GM19035 (cell line): ENCODE measurements at regions not wholly inside any gene's neighbourhood (a gene's known extent, or its start where the extent isn't known, plus 50 kb on each side); places are given as distances from the start of the nearest gene placed in this dataset.

ENCODE experiments used
- ATAC-seq: cut with Tn5 transposase; IDR thresholded peaks from one replicate; pipeline ENCODE4 v1.9.1; 2021; ENCODE audit not compliant: unreplicated experiment

DNA sequence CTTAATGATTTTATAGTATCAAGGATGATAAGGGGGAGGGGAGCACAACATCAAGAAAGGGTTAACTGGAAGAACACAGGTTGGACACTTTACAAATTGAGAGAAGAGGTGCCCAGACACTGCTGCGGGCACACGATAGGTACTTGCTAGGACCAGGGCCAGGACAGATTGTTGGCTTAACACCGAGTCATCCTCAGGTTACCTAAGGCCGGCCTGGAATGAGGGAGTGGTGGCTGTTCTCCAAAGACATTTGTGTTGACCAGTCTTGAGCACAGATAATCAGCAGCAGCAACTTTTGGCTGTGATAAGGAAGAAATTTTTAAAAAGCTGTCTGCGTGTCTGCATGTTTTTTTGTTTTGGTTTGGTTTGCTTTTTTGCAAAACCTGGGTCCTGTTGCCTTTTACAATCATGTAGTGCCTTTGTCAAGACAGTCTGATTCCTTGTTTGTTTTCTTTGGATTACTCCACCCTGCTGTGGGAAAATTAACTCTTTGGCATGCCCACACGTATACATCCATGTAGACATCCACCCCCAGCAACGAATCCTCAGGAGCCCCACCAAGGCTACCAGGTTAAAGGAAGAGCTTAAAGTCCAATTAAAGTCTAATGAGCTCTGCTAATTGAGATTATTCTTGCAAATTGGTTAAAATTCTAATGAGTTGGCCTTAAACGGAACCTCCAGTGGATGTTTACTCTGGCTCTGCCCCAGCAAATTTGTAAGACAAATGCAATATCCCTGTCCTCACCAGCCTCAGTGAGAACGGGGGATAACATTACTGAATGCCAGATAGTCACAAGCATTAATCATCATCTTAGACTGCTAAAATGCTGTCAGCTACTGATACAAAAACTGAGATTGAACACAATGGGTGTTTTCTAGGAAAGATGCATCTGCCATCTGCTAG is 382.3 kb downstream of the ACTL7B start:
- no peak for ATAC-seq

DNA sequence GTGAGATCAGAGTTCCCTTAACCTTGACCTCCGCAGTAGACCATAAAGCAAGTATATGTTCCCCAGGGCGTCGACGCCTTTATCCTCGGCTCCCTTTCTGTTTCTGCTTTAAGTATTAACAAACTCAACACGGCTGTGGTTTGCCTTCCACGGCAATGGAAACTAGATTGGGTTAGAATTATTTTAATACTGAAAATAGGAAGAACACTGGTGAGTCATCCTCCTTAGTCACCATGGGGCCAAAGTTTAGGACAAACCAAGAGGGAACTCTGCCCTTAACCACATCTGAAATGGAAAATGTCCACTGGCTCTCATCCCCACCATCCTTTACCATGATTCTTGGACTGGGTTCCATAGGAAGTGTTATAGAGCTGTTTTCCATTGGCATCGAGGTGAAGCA is 386.1 kb downstream of the ACTL7B start:
- no peak for ATAC-seq

- ATAC-seq = no peak
Observed at GRCh38 chr9:108468364-108468763, 387.4 kb downstream of the ACTL7B start.

- no peak for ATAC-seq
Observed at GRCh38 chr9:108467653-108468324, 388.0 kb downstream of the ACTL7B start.

- no peak for ATAC-seq
Observed at GRCh38 chr9:108467161-108467560, 388.6 kb downstream of the ACTL7B start.

- ATAC-seq = no peak
Observed at GRCh38 chr9:108466304-108466703, 389.5 kb downstream of the ACTL7B start.

GRCh38 chr9:108463932-108464606 is 391.7 kb downstream of the ACTL7B start:
- no peak for ATAC-seq

DNA sequence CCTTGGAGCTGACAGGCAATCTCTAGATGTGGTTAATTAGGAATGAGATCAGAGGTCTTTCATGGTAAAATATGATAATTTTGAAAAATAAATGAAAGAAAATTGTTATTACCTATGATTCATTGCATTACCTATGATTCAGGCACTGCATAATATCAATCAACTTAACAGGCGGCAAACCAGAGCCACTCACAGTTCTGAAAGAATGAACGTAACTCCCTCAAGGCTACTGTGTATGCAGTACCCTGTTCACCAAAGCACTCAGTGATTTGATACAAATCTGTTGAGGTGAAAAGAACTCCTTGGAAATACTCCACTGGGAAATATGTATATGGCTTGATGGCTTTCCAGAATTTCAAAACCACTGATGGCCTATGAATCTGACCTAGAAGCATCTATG is 398.9 kb downstream of the ACTL7B start:
- ATAC-seq = no peak

GRCh38 chr9:108445431-108446071 is 410.2 kb downstream of the ACTL7B start:
- ATAC-seq = no peak

DNA sequence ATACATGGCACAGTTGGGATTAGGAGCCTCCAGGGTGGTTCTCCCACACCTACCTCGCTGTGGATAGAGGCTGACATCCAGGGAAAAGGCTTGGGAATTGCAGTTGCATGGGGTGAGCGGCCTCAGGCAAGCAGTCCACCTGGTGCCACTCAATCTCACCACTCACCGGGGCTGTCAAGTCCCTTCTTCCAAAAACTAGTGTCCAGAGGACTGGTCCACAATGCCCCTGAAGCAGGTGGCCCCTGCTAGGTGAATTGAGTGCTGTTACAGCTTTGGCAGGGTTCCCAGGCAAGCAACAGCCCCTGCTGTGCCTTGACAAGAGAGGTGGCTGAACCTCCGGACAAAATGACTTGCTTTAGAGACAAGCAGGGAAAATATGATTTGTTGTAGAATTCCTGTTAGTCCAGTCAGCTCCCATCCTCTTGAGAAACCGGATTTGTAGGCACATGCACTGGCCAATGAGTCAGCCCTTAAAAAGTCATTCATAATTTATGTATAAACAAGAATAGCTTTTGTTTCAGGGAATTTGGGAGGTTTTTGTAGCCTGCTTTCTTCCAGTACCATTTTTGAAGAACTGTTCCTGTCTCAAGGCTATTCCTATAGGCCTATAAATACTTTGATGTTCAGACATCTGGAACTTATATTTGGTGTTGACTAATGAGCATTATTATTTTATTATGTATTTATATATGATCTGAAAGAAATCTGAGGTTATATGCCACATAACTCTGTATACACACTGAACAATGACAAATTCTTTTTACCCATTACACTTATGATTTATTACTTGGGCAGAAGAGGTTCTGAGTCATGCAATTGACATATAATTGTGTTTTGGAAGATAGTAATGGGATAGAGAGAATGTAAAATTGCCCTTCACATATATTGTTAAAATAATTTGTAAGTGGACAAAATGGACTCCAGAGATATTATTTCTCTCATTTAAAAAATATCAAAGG is 411.1 kb downstream of the ACTL7B start:
- ATAC-seq = no peak

- no peak for ATAC-seq
Observed at GRCh38 chr9:108443741-108444140, 412.0 kb downstream of the ACTL7B start.

GRCh38 chr9:108443019-108443633 is 412.7 kb downstream of the ACTL7B start:
- ATAC-seq = no peak

DNA sequence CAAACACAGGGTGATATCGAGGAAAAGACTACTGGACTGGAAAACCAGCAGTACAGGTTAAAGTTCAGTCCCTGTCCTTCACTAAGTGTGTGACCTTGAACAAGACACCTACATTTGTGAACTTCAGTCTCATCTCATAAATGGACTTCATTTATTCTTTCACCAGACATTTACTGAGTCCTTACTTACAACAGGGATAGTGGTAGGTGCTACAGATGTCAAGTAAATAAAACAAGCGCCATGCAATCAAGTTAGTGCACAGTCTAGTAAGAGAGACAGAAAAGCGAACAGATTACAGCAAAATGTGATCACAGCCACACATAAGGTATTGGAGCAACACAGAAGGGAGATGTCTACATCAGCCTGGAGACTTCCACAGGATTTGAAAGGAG is 413.2 kb downstream of the ACTL7B start:
- no peak for ATAC-seq

DNA sequence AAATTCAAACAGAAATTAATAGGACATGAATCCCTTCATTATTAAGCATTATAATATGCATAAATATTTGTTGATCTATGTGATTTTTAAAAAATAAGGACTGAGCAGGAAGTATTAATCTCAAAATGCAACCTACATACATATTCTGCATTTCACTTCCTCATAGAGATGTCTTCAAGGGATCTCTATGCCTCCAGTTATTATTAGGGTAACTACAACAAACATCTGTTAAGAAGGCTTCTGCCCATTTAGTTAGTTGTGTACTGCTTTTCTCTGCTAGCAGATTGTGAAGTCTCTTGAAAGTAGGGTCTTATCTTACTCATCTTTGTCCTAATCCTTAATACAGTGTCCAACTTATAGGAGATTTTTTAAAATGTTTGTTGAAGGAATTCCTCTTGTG is 414.1 kb downstream of the ACTL7B start:
- ATAC-seq = no peak

DNA sequence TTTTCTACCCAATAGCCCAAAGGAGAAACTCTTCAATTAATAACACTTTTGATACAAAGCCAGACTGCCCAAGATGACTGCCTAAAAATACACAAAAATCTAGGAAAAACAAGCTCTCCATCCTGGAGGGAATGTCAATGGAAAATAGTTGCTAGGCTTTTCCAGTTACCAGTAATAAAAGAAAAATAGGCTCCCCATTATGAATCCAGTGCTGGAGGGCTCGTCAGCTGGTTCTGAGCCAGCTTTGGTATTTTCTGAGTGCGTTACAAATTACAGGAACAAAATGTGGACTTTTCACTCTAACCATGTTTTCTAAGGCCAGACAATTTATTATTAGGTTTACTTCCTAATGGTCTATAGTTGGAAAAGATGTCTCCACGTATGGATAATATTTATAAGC is 414.5 kb downstream of the ACTL7B start:
- no peak for ATAC-seq

DNA sequence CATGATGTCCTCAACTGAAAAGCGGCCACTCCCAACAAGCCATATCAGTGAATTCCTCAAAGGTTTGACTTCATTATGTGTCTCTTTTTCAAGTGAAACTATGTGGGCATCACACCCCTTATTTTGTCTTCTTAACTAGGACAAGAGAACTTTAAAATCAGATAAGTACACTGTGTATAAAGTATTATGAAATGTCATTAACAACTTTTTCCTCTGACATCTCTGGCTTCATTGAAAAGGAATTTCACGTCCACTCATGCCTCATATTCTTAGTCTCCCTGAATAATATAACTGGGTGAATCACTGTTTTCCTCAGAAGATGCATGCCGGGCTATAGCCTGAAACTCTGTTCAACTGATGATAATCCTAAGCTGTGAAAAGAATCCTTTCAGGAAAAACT is 415.8 kb downstream of the ACTL7B start:
- no peak for ATAC-seq

DNA sequence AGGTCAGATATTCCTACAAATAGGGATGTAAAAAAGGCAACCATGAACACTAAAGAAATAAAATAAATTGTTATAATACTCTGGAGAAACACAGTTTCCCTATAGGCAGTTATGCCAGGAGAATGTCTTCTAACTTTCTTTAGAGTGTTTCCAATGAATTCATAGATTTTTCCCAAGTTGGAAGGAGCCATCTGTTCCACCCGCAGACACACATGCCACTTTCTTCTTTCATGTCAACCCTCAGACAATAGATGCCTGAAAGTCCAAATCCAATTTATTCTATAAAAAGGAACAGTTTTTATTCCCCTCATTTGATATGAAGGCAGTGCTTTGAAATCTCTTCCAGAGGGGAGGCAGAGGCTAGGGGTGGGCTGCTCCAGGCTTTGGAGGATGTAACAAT is 418.1 kb downstream of the ACTL7B start:
- no peak for ATAC-seq

DNA sequence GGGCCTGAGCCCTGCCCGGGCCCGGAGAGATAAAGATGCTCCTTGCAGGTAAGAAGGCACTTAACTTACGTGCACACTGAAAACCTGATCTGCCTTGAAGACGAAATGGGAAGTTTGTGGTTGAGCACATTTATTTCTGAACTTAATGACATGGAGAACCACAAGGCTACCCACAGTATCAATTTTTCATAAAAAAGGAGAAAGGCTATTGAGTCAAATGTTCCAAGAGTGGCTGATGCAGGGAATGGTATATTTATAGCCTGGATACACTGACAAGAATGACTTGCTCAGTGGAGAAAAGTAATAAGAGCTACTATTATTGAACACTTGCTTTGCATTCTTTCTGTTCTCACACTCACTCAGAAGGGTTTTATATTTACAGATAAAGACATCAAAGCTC is 419.3 kb downstream of the ACTL7B start:
- ATAC-seq = no peak

DNA sequence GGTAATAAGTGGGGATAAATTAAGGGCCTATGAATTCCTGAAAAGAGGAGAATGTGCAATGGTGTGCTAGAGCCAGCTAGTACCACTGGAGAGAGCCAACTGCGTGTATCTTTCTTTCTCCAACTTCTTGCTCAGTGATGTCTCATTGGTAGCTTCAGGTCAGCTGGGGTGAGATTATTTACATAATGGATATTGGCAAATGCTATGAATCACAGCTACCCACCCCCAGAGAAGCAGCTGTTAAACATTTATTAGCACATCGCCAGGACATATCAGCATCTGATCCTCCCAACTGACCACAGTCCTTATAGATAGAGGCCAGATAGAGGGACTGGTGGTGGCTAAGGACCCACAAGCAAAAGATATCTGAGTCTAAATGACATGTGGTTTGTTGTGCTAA is 421.3 kb downstream of the ACTL7B start:
- no peak for ATAC-seq

DNA sequence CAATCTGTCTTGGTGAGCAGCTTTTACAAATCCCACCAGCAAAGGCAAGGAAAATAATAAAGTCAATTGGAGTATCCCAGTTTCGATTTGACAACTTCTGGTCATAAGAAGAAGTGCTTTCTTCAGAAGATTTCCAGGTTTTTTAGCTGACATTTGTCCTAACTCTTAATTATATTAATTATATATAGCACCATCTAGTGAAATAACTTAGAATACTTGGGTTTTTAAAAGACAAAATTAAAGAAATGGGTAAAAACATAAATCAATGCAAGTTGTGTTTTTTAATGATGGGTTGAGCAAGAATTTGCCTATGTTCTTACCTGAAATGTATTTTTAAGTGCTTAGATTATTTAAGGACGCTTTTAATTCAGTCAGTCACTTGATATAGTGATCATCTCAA is 421.8 kb downstream of the ACTL7B start:
- no peak for ATAC-seq
